Keratinocyte (primary cell): ENCODE measurements at regions not wholly inside any gene's neighbourhood (a gene's known extent, or its start where the extent isn't known, plus 50 kb on each side); places are given as distances from the start of the nearest gene placed in this dataset.

Source experiments
- DNase-seq: peaks from one replicate; pipeline ENCODE4 v3.0.0-alpha.2; 2011; ENCODE audit warnings: low read depth, missing footprints, low spot score
- FAIRE-seq: peaks from 2 replicates; lab custom pipeline; 2011; peaks lifted over from hg19 to GRCh38; lab: Jason Lieb, UNC
- H2AFZ ChIP-seq: 2 replicates; pipeline ENCODE4 v1.6.0; 2012; ENCODE audit warnings: low read length, control low read depth, inconsistent platforms; ENCODE audit not compliant: control insufficient read depth
- H3K27ac ChIP-seq: 2 replicates; pipeline ENCODE4 v1.5.1; 2011; ENCODE audit warnings: low read length; ENCODE audit not compliant: control insufficient read depth, insufficient read depth
- H3K27me3 ChIP-seq: 3 replicates; pipeline ENCODE4 v1.6.0; 2011; ENCODE audit warnings: low read length; ENCODE audit not compliant: control insufficient read depth, insufficient read depth; ENCODE audit errors: extremely low read depth
- H3K36me3 ChIP-seq, 2 experiments: 2 replicates in 1 of 2; 3 replicates in 1 of 2; pipeline ENCODE4 v1.5.1; 2011; ENCODE audit warnings: low read length in 2 of 2, mild to moderate bottlenecking in 1 of 2; ENCODE audit not compliant: control insufficient read depth in 2 of 2, insufficient read depth in 2 of 2; ENCODE audit errors: extremely low read depth in 1 of 2
- H3K4me1 ChIP-seq: 3 replicates; pipeline ENCODE4 v1.5.1; 2011; ENCODE audit warnings: low read length; ENCODE audit not compliant: control insufficient read depth, insufficient read depth; ENCODE audit errors: extremely low read depth
- H3K4me2 ChIP-seq: 3 replicates; pipeline ENCODE4 v1.6.0; 2011; ENCODE audit warnings: low read depth, low read length; ENCODE audit not compliant: control insufficient read depth, insufficient read depth; ENCODE audit errors: extremely low read depth
- H3K4me3 ChIP-seq, 3 experiments: fragments of 200-600 bp in 1 of 3; sonication (generic) in 1 of 3; 2 replicates in 2 of 3; 3 replicates in 1 of 3; pipeline ENCODE4 v1.5.1; 2011 to 2016; ENCODE audit warnings: low read length in 3 of 3, mild to moderate bottlenecking in 3 of 3, control low read depth in 2 of 3, inconsistent platforms in 1 of 3, low read depth in 1 of 3, mixed read lengths in 1 of 3, mixed run types in 1 of 3, moderate library complexity in 1 of 3; ENCODE audit not compliant: control insufficient read depth in 2 of 3, insufficient read depth in 2 of 3; ENCODE audit errors: extremely low read depth in 1 of 3
- H3K79me2 ChIP-seq: 2 replicates; pipeline ENCODE4 v1.6.0; 2012; ENCODE audit warnings: low read length; ENCODE audit not compliant: control insufficient read depth, insufficient read depth
- H3K9ac ChIP-seq: 3 replicates; pipeline ENCODE4 v1.6.0; 2011; ENCODE audit warnings: low read length; ENCODE audit not compliant: control insufficient read depth, insufficient read depth; ENCODE audit errors: extremely low read depth
- H3K9me1 ChIP-seq: 3 replicates; pipeline ENCODE4 v1.6.0; 2011; ENCODE audit warnings: low read length; ENCODE audit not compliant: control insufficient read depth, insufficient read depth; ENCODE audit errors: extremely low read depth
- H3K9me3 ChIP-seq: 2 replicates; pipeline ENCODE4 v1.5.1; 2012; ENCODE audit warnings: low read depth, low read length; ENCODE audit not compliant: control insufficient read depth
- H4K20me1 ChIP-seq: 3 replicates; pipeline ENCODE4 v1.6.0; 2011; ENCODE audit warnings: low read length; ENCODE audit not compliant: control insufficient read depth, insufficient read depth; ENCODE audit errors: extremely low read depth
- EZH2 ChIP-seq: IDR thresholded peaks from one replicate; pipeline ENCODE4 v1.6.1; 2012; ENCODE audit warnings: inconsistent platforms, mild to moderate bottlenecking, low read length, moderate library complexity
- dilution Hi-C: fragments of 300-500 bp; cut with MboI; formaldehyde crosslinking; loops from one replicate; pipeline ENCODE4 v1.7.0; 2020; ENCODE audit warnings: low sequenced_read_pairs; ENCODE audit not compliant: extremely low pct_ligation_motif_present
- TF ChIP-seq, protein P1 (sequence below), 3 experiments: IDR thresholded peaks in 1 of 3; conservative IDR thresholded peaks in 1 of 3; optimal IDR thresholded peaks in 1 of 3; 2 replicates in 2 of 3; 3 replicates in 1 of 3; pipeline versions ENCODE3 to v1.5.1; 2011; ENCODE audit warnings: low read length in 3 of 3, mild to moderate bottlenecking in 3 of 3, moderate library complexity in 2 of 3, control low read depth in 1 of 3, inconsistent platforms in 1 of 3; ENCODE audit not compliant: insufficient read depth in 2 of 3; ENCODE audit errors: extremely low read depth in 1 of 3

DNA sequence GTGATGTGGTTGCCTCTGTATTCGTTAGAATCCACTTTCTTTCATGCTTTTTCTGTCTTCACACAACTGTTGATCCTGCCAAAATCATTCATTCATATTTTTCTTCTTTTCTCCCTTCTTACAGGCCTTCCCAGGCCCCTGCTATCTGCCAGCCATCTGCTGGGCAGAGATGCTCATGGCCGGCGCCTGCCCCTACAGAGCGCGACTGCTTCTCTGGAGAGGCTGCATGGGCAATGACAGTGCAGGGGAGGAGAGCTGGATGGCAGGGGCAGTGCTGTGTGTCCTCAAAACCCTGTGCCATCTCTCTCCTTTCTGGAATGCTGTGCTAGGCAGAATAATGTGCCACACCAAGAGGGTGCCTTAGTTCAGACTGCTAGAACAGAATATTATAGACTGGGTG lies 125.2 kb downstream of the INHBB start:
- H2AFZ ChIP-seq, result no peak overlapping the region
- dilution Hi-C loops, result no loop called here

DNA sequence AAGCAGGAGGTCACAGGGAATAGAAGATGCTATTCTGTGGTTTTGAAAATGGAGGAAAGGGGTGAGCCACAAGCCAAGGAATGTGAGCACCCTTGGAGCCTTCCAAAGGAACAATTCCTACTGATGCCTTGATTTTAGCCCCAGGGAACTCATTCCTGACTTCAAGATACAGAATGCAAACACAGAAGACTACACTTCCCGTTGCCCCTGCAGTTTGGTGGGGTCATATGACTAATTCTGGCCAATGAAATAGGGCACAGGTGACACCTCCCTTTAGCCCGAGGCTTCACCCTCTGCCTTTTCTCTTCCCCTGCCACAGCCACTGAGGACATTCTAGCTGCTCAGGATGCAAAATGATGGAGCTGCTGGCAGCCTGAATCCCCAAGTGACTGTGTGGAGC lies 126.1 kb downstream of the INHBB start:
- H3K4me1 ChIP-seq, result peaks cover 40% of the 10 kb centered on the region
- DNase-seq (no peak), FAIRE-seq (no peak)
- H4K20me1 ChIP-seq, result no peaks in the 10 kb centered on the region
- H3K79me2 ChIP-seq, result no peaks in the 10 kb centered on the region
- dilution Hi-C loops, result no loop called here
- peaks cover 8% of the 10 kb centered on the region for H3K9me3 ChIP-seq
- H3K4me2 ChIP-seq, result no peak overlapping the region
- TF ChIP-seq, protein P1, sequence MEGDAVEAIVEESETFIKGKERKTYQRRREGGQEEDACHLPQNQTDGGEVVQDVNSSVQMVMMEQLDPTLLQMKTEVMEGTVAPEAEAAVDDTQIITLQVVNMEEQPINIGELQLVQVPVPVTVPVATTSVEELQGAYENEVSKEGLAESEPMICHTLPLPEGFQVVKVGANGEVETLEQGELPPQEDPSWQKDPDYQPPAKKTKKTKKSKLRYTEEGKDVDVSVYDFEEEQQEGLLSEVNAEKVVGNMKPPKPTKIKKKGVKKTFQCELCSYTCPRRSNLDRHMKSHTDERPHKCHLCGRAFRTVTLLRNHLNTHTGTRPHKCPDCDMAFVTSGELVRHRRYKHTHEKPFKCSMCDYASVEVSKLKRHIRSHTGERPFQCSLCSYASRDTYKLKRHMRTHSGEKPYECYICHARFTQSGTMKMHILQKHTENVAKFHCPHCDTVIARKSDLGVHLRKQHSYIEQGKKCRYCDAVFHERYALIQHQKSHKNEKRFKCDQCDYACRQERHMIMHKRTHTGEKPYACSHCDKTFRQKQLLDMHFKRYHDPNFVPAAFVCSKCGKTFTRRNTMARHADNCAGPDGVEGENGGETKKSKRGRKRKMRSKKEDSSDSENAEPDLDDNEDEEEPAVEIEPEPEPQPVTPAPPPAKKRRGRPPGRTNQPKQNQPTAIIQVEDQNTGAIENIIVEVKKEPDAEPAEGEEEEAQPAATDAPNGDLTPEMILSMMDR (optimal IDR thresholded peaks at IDR 0.05 in 1 of 3, IDR thresholded peaks at IDR 0.05 in 1 of 3, conservative IDR thresholded peaks at IDR 0.05 in 1 of 3; ENCODE audit: extremely low read depth in 1 of 3, insufficient read depth in 2 of 3, low read length in 3 of 3), result no peak
- TF ChIP-seq EZH2, result no peak
- no peaks in the 10 kb centered on the region for H3K36me3 ChIP-seq
- no peak overlapping the region for H3K9ac ChIP-seq
- H3K27ac ChIP-seq, result peak overlapping the region; percentile 97
- H3K4me3 ChIP-seq, result no peak overlapping the region
- H3K9me1 ChIP-seq, result no peaks in the 10 kb centered on the region
- H3K27me3 ChIP-seq, result no peaks in the 10 kb centered on the region
- H2AFZ ChIP-seq, result no peak overlapping the region

More for the DNA sequence above, 125.2 kb downstream of the INHBB start:
- Histone ChIP-seq H4K20me1 (no peaks in the 10 kb centered on the region), H3K9me1 (no peaks in the 10 kb centered on the region), H3K4me1 (peaks cover 40% of the 10 kb centered on the region), H3K27me3 (no peaks in the 10 kb centered on the region), H3K9me3 (peaks cover 8% of the 10 kb centered on the region), H3K27ac (peak overlapping the region; percentile 79), H3K9ac (peak overlapping the region; percentile 56), H3K4me3 (no peak overlapping the region), H3K36me3 (no peaks in the 10 kb centered on the region), H3K79me2 (no peaks in the 10 kb centered on the region), H3K4me2 (no peak overlapping the region)
- FAIRE-seq (no peak), DNase-seq (no peak)
- no peak for TF ChIP-seq EZH2
- TF ChIP-seq, protein P1 (optimal IDR thresholded peaks at IDR 0.05 in 1 of 3, IDR thresholded peaks at IDR 0.05 in 1 of 3, conservative IDR thresholded peaks at IDR 0.05 in 1 of 3; ENCODE audit: extremely low read depth in 1 of 3, insufficient read depth in 2 of 3, low read length in 3 of 3), result no peak
